ENCODE measurements at regions not wholly inside any gene's neighbourhood (a gene's known extent, or its start where the extent isn't known, plus 50 kb on each side); places are given as distances from the start of the nearest gene placed in this dataset.

DNA sequence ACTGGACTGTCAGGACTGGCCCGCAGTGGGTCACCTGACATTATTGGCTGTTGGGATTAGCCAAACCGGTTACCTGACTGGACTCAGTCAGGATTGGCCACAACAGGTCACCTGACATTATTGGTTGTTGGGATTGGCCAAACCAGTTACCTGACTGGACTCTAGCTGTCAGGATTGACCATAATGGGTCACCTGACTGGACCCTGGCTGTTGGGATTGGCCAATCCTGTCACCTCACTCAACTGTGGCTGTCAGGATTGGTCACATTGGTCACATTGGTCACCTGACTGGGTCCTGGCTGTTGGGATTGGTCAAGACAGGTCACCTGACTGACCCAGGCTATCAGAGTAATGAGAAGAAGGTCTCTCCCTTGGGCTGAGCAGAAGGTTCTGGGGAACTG is 207.7 kb upstream of the SDK2 start:
- TF ChIP-seq, protein P1, sequence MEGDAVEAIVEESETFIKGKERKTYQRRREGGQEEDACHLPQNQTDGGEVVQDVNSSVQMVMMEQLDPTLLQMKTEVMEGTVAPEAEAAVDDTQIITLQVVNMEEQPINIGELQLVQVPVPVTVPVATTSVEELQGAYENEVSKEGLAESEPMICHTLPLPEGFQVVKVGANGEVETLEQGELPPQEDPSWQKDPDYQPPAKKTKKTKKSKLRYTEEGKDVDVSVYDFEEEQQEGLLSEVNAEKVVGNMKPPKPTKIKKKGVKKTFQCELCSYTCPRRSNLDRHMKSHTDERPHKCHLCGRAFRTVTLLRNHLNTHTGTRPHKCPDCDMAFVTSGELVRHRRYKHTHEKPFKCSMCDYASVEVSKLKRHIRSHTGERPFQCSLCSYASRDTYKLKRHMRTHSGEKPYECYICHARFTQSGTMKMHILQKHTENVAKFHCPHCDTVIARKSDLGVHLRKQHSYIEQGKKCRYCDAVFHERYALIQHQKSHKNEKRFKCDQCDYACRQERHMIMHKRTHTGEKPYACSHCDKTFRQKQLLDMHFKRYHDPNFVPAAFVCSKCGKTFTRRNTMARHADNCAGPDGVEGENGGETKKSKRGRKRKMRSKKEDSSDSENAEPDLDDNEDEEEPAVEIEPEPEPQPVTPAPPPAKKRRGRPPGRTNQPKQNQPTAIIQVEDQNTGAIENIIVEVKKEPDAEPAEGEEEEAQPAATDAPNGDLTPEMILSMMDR (IDR thresholded peaks at IDR 0.05), result no peak
- TF ChIP-seq POLR2A (IDR thresholded peaks at IDR 0.05), result no peak

Data from lower leg skin (tissue), 3 donors.